ENCODE measurements at regions not wholly inside any gene's neighbourhood (a gene's known extent, or its start where the extent isn't known, plus 50 kb on each side); places are given as distances from the start of the nearest gene placed in this dataset.

DNA sequence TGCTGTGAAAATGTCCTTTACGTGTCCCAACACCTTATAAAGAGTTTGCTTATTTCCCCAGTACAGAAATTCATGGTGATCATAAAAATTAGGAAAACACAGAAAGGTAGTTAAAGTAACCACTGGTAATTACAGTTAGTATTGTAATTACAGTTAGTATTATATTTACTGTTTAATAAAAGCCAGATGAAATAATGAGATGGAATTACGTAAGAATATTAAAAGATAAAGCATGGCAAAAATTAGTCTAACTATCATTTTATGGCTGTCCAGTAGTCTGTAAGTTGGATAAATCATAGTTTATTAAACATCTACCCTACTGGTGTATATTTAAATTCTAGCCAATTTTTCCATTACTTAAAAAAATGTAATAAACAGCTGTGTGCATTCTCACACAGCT, 638.8 kb downstream of the ACTR3B start (continued):
- TF ChIP-seq, protein P1, sequence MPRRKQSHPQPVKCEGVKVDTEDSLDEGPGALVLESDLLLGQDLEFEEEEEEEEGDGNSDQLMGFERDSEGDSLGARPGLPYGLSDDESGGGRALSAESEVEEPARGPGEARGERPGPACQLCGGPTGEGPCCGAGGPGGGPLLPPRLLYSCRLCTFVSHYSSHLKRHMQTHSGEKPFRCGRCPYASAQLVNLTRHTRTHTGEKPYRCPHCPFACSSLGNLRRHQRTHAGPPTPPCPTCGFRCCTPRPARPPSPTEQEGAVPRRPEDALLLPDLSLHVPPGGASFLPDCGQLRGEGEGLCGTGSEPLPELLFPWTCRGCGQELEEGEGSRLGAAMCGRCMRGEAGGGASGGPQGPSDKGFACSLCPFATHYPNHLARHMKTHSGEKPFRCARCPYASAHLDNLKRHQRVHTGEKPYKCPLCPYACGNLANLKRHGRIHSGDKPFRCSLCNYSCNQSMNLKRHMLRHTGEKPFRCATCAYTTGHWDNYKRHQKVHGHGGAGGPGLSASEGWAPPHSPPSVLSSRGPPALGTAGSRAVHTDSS (tag by site-specific recombination; IDR thresholded peaks at IDR 0.05): no peak
- no peak for TF ChIP-seq KLF16 (tag by site-specific recombination; IDR thresholded peaks at IDR 0.05)
- TF ChIP-seq, protein P2, sequence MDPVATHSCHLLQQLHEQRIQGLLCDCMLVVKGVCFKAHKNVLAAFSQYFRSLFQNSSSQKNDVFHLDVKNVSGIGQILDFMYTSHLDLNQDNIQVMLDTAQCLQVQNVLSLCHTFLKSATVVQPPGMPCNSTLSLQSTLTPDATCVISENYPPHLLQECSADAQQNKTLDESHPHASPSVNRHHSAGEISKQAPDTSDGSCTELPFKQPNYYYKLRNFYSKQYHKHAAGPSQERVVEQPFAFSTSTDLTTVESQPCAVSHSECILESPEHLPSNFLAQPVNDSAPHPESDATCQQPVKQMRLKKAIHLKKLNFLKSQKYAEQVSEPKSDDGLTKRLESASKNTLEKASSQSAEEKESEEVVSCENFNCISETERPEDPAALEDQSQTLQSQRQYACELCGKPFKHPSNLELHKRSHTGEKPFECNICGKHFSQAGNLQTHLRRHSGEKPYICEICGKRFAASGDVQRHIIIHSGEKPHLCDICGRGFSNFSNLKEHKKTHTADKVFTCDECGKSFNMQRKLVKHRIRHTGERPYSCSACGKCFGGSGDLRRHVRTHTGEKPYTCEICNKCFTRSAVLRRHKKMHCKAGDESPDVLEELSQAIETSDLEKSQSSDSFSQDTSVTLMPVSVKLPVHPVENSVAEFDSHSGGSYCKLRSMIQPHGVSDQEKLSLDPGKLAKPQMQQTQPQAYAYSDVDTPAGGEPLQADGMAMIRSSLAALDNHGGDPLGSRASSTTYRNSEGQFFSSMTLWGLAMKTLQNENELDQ (tag by site-specific recombination; IDR thresholded peaks at IDR 0.05; ENCODE audit: low read depth): no peak

DNA sequence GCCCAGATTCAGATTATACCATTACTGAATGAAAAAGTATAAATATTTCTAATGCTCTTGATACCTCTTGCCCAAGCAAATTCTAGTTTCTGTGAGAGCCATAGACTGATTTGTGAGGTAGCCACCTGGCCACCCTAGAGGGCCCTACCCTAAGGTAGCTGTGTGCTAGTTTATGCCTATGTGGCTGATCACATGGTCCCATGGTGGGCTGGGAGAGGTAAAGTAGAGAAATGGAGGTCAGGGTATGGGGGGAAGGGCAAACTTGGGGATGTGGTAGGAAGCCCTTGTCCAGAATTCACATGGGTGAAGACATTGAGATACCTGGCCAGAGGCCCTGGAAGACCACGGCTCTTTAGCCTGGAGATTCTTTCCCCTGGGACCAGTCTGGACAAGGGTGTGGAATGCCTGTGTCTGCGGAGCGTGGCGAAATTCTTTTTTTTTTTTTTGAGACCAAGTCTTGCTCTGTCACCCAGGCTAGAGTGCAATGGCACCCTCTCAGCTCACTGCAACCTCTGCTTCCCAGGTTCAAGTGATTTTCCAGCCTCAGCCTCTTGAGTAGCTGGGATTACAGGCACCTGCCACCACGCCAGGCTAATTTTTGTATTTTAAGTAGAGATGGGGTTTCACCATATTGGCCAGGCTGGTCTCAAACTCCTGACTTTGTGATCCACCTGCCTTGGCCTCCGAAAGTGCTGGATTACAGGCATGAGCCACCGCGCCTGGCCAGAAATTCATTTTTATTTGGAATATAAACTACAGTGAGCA, 639.4 kb downstream of the ACTR3B start:
- no peaks in the 10 kb centered on the region for H3K36me3 ChIP-seq (ENCODE audit: control insufficient read depth in 2 of 2, insufficient read depth in 1 of 2, low read length in 2 of 2)
- ChIA-PET POLR2A (no interaction called here), CTCF (no interaction called here)
- no peak overlapping the region for H3K27ac ChIP-seq (ENCODE audit: extremely low read depth, low read depth, low read length)
- no peak overlapping the region for H3K4me3 ChIP-seq (ENCODE audit: low read depth, low read length)
- H3K9me3 ChIP-seq (ENCODE audit: control insufficient read depth, insufficient read depth, low read depth, low read length): no peaks in the 10 kb centered on the region
- no peaks in the 10 kb centered on the region for H3K4me1 ChIP-seq (ENCODE audit: control insufficient read depth, insufficient read depth, low read length)
- TF ChIP-seq, protein P3, sequence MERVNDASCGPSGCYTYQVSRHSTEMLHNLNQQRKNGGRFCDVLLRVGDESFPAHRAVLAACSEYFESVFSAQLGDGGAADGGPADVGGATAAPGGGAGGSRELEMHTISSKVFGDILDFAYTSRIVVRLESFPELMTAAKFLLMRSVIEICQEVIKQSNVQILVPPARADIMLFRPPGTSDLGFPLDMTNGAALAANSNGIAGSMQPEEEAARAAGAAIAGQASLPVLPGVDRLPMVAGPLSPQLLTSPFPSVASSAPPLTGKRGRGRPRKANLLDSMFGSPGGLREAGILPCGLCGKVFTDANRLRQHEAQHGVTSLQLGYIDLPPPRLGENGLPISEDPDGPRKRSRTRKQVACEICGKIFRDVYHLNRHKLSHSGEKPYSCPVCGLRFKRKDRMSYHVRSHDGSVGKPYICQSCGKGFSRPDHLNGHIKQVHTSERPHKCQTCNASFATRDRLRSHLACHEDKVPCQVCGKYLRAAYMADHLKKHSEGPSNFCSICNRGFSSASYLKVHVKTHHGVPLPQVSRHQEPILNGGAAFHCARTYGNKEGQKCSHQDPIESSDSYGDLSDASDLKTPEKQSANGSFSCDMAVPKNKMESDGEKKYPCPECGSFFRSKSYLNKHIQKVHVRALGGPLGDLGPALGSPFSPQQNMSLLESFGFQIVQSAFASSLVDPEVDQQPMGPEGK (tag by site-specific recombination; IDR thresholded peaks at IDR 0.05): no peak
- no peak for TF ChIP-seq ZNF530 (tag by site-specific recombination; IDR thresholded peaks at IDR 0.05; ENCODE audit: low read depth)
- no peak for TF ChIP-seq ZNF184 (tag by site-specific recombination; IDR thresholded peaks at IDR 0.05)
- TF ChIP-seq, protein P4, sequence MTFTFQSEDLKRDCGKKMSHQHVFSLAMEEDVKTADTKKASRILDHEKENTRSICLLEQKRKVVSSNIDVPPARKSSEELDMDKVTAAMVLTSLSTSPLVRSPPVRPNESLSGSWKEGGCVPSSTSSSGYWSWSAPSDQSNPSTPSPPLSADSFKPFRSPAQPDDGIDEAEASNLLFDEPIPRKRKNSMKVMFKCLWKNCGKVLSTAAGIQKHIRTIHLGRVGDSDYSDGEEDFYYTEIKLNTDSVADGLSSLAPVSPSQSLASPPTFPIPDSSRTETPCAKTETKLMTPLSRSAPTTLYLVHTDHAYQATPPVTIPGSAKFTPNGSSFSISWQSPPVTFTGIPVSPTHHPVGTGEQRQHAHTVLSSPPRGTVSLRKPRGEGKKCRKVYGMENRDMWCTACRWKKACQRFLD (tag by site-specific recombination; IDR thresholded peaks at IDR 0.05): no peak
- TF ChIP-seq ZNF514 (tag by site-specific recombination; IDR thresholded peaks at IDR 0.05): no peak
- no peak for TF ChIP-seq KLF16 (tag by site-specific recombination; IDR thresholded peaks at IDR 0.05)
- TF ChIP-seq GFI1B (tag by site-specific recombination; IDR thresholded peaks at IDR 0.05): no peak
- TF ChIP-seq ZNF558 (tag by site-specific recombination; IDR thresholded peaks at IDR 0.05): no peak
- no peak for TF ChIP-seq ZBTB48 (tag by site-specific recombination; IDR thresholded peaks at IDR 0.05)
- no peak for TF ChIP-seq ZNF133 (tag by site-specific recombination; IDR thresholded peaks at IDR 0.05)
- TF ChIP-seq ZNF830 (tag by site-specific recombination; IDR thresholded peaks at IDR 0.05; ENCODE audit: low read depth): no peak
- no peak for TF ChIP-seq IKZF3 (tag by site-specific recombination; IDR thresholded peaks at IDR 0.05)
- TF ChIP-seq ZFHX2 (tag by site-specific recombination; conservative IDR thresholded peaks at IDR 0.05): no peak
- TF ChIP-seq, protein P5, sequence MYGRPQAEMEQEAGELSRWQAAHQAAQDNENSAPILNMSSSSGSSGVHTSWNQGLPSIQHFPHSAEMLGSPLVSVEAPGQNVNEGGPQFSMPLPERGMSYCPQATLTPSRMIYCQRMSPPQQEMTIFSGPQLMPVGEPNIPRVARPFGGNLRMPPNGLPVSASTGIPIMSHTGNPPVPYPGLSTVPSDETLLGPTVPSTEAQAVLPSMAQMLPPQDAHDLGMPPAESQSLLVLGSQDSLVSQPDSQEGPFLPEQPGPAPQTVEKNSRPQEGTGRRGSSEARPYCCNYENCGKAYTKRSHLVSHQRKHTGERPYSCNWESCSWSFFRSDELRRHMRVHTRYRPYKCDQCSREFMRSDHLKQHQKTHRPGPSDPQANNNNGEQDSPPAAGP (tag by site-specific recombination; IDR thresholded peaks at IDR 0.05): no peak
- TF ChIP-seq ZNF76 (tag by site-specific recombination; IDR thresholded peaks at IDR 0.05; ENCODE audit: borderline replicate concordance, low read depth): no peak
